HepG2 (cell line): ENCODE measurements at regions not wholly inside any gene's neighbourhood (a gene's known extent, or its start where the extent isn't known, plus 50 kb on each side); places are given as distances from the start of the nearest gene placed in this dataset.

Source experiments
- ATAC-seq: fragments of 200-7000 bp; cut with Tn5 transposase; 3 replicates; pipeline ENCODE4 v1.9.1; 2020; ENCODE audit warnings: mild to moderate bottlenecking, moderate library complexity
- BruUV-seq: library from RNA; stranded (reverse); fragments of 400-500 nt; replicated peaks from 2 replicates; lab custom pipeline; 2021; lab: Mats Ljungman, UMichigan
- CTCF ChIA-PET: fragments of 300-600 bp; formaldehyde crosslinking; extraction: SDS; loops from one replicate; lab custom pipeline; 2021; ENCODE audit warnings: low total read pairs, inconsistent platforms, low intra/inter-chr PET ratio; lab: Yijun Ruan, JAX
- POLR2A ChIA-PET: fragments of 350-600 bp; sonication (Branson Sonifier 250); formaldehyde crosslinking; loops from one replicate; lab custom pipeline; 2020; ENCODE audit warnings: antibody characterized with exemption, inconsistent platforms; lab: Yijun Ruan, JAX
- DNase-seq: peaks from one replicate; pipeline ENCODE4 v3.0.0-alpha.2; 2015; ENCODE audit warnings: low spot score
- FAIRE-seq: peaks from 3 replicates; lab custom pipeline; 2011; peaks lifted over from hg19 to GRCh38; lab: Jason Lieb, UNC
- H2AFZ ChIP-seq: one replicate; pipeline ENCODE4 v1.6.1; 2011; ENCODE audit warnings: low read length, inconsistent platforms
- H3K27ac ChIP-seq: fragments of 300-600 bp; 3 replicates; pipeline ENCODE4 v1.8.0; 2011; ENCODE audit warnings: mixed run types, mild to moderate bottlenecking, mixed read lengths, low read length, inconsistent platforms; ENCODE audit not compliant: insufficient read depth; ENCODE audit errors: extremely low read length
- H3K27me3 ChIP-seq, 2 experiments: fragments of 200-600 bp in 1 of 2; 2 replicates in 1 of 2; 3 replicates in 1 of 2; pipeline versions ENCODE4 v1.6.0 to v1.8.0; 2011; ENCODE audit warnings: low read length in 2 of 2, mild to moderate bottlenecking in 2 of 2, moderate library complexity in 2 of 2, inconsistent platforms in 1 of 2; ENCODE audit not compliant: insufficient read depth in 2 of 2, control insufficient read depth in 1 of 2
- H3K36me3 ChIP-seq, 2 experiments: fragments of 200-600 bp in 1 of 2; replicated peaks in 1 of 2; 2 replicates in 1 of 2; 3 replicates in 1 of 2; pipeline versions ENCODE4 v1.5.1 to v1.8.0; 2011; ENCODE audit warnings: low read length in 2 of 2, inconsistent platforms in 1 of 2; ENCODE audit not compliant: insufficient read depth in 2 of 2, control insufficient read depth in 1 of 2
- H3K4me1 ChIP-seq: 2 replicates; pipeline ENCODE4 v1.5.1; 2012; ENCODE audit warnings: low read length, inconsistent platforms; ENCODE audit not compliant: insufficient read depth
- H3K4me2 ChIP-seq: 2 replicates; pipeline ENCODE4 v1.6.0; 2011; ENCODE audit warnings: low read depth, low read length, inconsistent platforms
- H3K4me3 ChIP-seq, 3 experiments: fragments of 200-600 bp in 1 of 3; sonication (generic), shearing (Covaris generic) in 1 of 3; replicated peaks in 1 of 3; 2 replicates each; pipeline ENCODE4 v1.5.1; 2011 to 2016; ENCODE audit warnings: low read length in 3 of 3, inconsistent platforms in 2 of 3, low read depth in 2 of 3, mild to moderate bottlenecking in 2 of 3, control low read depth in 1 of 3, mixed read lengths in 1 of 3; ENCODE audit not compliant: insufficient read depth in 1 of 3
- H3K79me2 ChIP-seq: one replicate; pipeline ENCODE4 v1.6.1; 2011; ENCODE audit warnings: low read length, inconsistent platforms; ENCODE audit not compliant: insufficient read depth
- H3K9ac ChIP-seq: 2 replicates; pipeline ENCODE4 v1.6.0; 2011; ENCODE audit warnings: mild to moderate bottlenecking, low read depth, low read length, inconsistent platforms; ENCODE audit not compliant: insufficient read depth
- H3K9me3 ChIP-seq: 2 replicates; pipeline ENCODE4 v1.5.1; 2012; ENCODE audit warnings: mild to moderate bottlenecking, low read length
- H4K20me1 ChIP-seq: 2 replicates; pipeline ENCODE4 v1.6.0; 2011; ENCODE audit warnings: inconsistent platforms, mild to moderate bottlenecking, low read length, moderate library complexity; ENCODE audit not compliant: insufficient read depth
- CERS6 ChIP-seq: sonication (generic); formaldehyde crosslinking; IDR thresholded peaks from 2 replicates; pipeline ENCODE4 v1.5.0; 2020; ENCODE audit warnings: missing genetic modification reagents
- DNMT1 ChIP-seq: sonication (generic); formaldehyde crosslinking; IDR thresholded peaks from 2 replicates; pipeline ENCODE4 v1.5.1; 2020; ENCODE audit warnings: mild to moderate bottlenecking, missing genetic modification reagents
- ERF ChIP-seq: IDR thresholded peaks from 2 replicates; pipeline ENCODE4 v1.6.1; 2018; ENCODE audit warnings: missing biosample characterization, missing genetic modification reagents
- GZF1 ChIP-seq: sonication (generic); formaldehyde crosslinking; IDR thresholded peaks from 2 replicates; pipeline ENCODE4 v1.5.1; 2020; ENCODE audit warnings: mild to moderate bottlenecking, missing genetic modification reagents
- HHEX ChIP-seq: IDR thresholded peaks from 2 replicates; pipeline ENCODE4 v1.6.1; 2016; ENCODE audit warnings: control low read depth
- HOXA7 ChIP-seq: sonication (generic); formaldehyde crosslinking; IDR thresholded peaks from 2 replicates; pipeline ENCODE4 v1.8.1; 2022; ENCODE audit warnings: mild to moderate bottlenecking, missing genetic modification reagents, moderate library complexity
- MEIS1 ChIP-seq: sonication (generic); formaldehyde crosslinking; IDR thresholded peaks from 2 replicates; pipeline ENCODE4 v1.9.0; 2021; ENCODE audit warnings: mild to moderate bottlenecking, missing genetic modification reagents, moderate library complexity, borderline replicate concordance
- POLR2A ChIP-seq, 2 experiments: IDR thresholded peaks; 2 replicates each; pipeline ENCODE4 v1.6.1; 2011; ENCODE audit warnings: low read depth in 2 of 2, low read length in 2 of 2, mild to moderate bottlenecking in 1 of 2, moderate library complexity in 1 of 2; ENCODE audit not compliant: insufficient read depth in 1 of 2
- RFX5 ChIP-seq: IDR thresholded peaks from 2 replicates; pipeline ENCODE4 v1.6.1; 2011; ENCODE audit warnings: low read depth, low read length, improper control_type of control experiment
- TOE1 ChIP-seq: sonication (generic); formaldehyde crosslinking; IDR thresholded peaks from 2 replicates; pipeline ENCODE4 v1.4.0; 2020; ENCODE audit warnings: mild to moderate bottlenecking, missing genetic modification reagents
- YEATS2 ChIP-seq: sonication (generic); formaldehyde crosslinking; IDR thresholded peaks from 2 replicates; pipeline ENCODE4 v1.4.0; 2020; ENCODE audit warnings: missing genetic modification reagents, borderline replicate concordance
- ZBTB7B ChIP-seq: sonication (generic); formaldehyde crosslinking; IDR thresholded peaks from 2 replicates; pipeline ENCODE4 v1.4.0; 2020; ENCODE audit warnings: missing genetic modification reagents
- ZNF343 ChIP-seq: sonication (generic); formaldehyde crosslinking; IDR thresholded peaks from 2 replicates; pipeline ENCODE4 v1.4.0; 2020; ENCODE audit warnings: mild to moderate bottlenecking, missing genetic modification reagents
- ZNF614 ChIP-seq: IDR thresholded peaks from 2 replicates; pipeline ENCODE4 v1.6.1; 2018; ENCODE audit warnings: missing biosample characterization, missing genetic modification reagents, inconsistent platforms, borderline replicate concordance
- ZNF775 ChIP-seq: sonication (generic); formaldehyde crosslinking; IDR thresholded peaks from 2 replicates; pipeline ENCODE4 v1.4.0; 2020; ENCODE audit warnings: missing genetic modification reagents, mild to moderate bottlenecking, moderate library complexity, borderline replicate concordance
- WGBS: methylation state at CpG from one replicate; pipeline ENCODE4 v1.1.6; 2017; ENCODE audit warnings: low lambda C conversion rate; 5-methylcytosine and 5-hydroxymethylcytosine counted together
- in situ Hi-C: cut with HindIII; loops from 2 replicates; pipeline ENCODE4 v1.10.0; 2017; ENCODE audit warnings: low pct_unique_long_range_greater_than_20kb; ENCODE audit not compliant: extremely low pct_ligation_motif_present
- intact Hi-C: fragments of 100-400 bp; cut with micrococcal nuclease; formaldehyde crosslinking; loops from one replicate; pipeline ENCODE4 v1.10.0; 2022; ENCODE audit not compliant: unreplicated experiment

DNA sequence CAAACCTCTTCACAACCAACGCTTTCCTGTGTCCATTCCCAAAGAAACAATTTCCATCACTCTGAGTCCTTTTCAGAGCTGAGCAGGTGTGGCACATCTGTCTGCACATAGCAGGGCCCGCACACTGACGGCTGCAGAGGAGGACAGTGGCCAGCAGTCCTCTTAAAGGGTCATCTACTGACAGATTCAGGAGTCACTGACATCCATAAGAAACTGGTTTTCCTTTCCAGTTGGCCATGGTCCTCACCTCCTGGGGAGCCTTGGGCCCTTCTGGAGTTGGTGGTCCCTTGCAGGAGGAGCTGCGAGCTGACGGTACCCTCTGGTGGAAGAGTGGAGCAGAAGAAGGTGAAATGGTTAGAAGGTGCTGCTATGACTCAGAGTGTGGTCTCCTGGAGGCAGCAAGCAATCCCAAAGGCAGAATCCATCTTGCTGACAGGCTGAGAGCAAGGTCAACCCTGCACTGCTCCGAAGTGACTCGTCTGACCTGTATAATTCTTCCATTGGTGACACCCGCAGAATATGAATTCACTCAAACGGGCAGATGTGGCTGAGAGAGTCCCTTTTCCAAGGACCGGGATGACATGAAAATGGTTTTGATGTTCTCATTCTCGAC lies 278.5 kb upstream of the C1orf174 start:
- in situ Hi-C loops: no loop called here

More for the DNA sequence above, 278.5 kb upstream of the C1orf174 start:
- Histone ChIP-seq H3K36me3 (no peaks in the 10 kb centered on the region), H3K9me3 (no peaks in the 10 kb centered on the region), H3K27me3 (peaks cover 2 to 13% of the 10 kb centered on the region in 2 experiments; a peak in 3 of 5 replicates), H3K27ac (no peak overlapping the region), H3K9ac (no peak overlapping the region), H3K4me1 (peaks cover 1% of the 10 kb centered on the region), H2AFZ (no peak overlapping the region), H3K4me2 (no peak overlapping the region), H3K79me2 (no peaks in the 10 kb centered on the region), H3K4me3 (no peak overlapping the region), H4K20me1 (no peaks in the 10 kb centered on the region)
- intact Hi-C loops: loop anchor here (10.0 kb wide), 2 partner anchors 416 to 646 kb away; no protein-coding TSS in a partner anchor
- TF ChIP-seq TOE1 (CRISPR knock-in tag) (no peak), ZNF614 (CRISPR knock-in tag) (no peak), MEIS1 (no peak), DNMT1 (CRISPR knock-in tag) (no peak), ZNF343 (no peak), ERF (no peak), RFX5 (no peak), ZNF775 (no peak), ZBTB7B (no peak), POLR2A (IDR thresholded peaks at IDR 0.05; ENCODE audit: insufficient read depth in 1 of 2, low read depth in 2 of 2, low read length in 2 of 2) (no peak), HHEX (CRISPR knock-in tag) (no peak), HOXA7 (CRISPR knock-in tag) (no peak), GZF1 (CRISPR knock-in tag) (no peak), CERS6 (CRISPR knock-in tag) (no peak), YEATS2 (CRISPR knock-in tag) (no peak)
- WGBS: 31% methylated on average over 5 of the region's 11 CpGs
- ChIA-PET POLR2A (no interaction called here), CTCF (no interaction called here)
- ATAC-seq (no peak), FAIRE-seq (no peak), DNase-seq (no peak)
- no TSS peak for BruUV-seq
